GM18873 (cell line): ENCODE measurements at regions not wholly inside any gene's neighbourhood (a gene's known extent, or its start where the extent isn't known, plus 50 kb on each side); places are given as distances from the start of the nearest gene placed in this dataset.

Experiments used
- ATAC-seq: cut with Tn5 transposase; IDR thresholded peaks from one replicate; pipeline ENCODE4 v1.9.1; 2021; ENCODE audit warnings: mild to moderate bottlenecking, moderate library complexity, moderate number of reproducible peaks; ENCODE audit not compliant: unreplicated experiment, low FRiP score

GRCh38 chr5:4411664-4412063, 728.5 kb upstream of the ADAMTS16 start:
- no peak for ATAC-seq

- no peak for ATAC-seq
Observed at GRCh38 chr5:4413996-4414395, 726.1 kb upstream of the ADAMTS16 start.

- no peak for ATAC-seq
Observed at GRCh38 chr5:4418084-4418483, 722.0 kb upstream of the ADAMTS16 start.

GRCh38 chr5:4419281-4419680, 720.8 kb upstream of the ADAMTS16 start:
- no peak for ATAC-seq

DNA sequence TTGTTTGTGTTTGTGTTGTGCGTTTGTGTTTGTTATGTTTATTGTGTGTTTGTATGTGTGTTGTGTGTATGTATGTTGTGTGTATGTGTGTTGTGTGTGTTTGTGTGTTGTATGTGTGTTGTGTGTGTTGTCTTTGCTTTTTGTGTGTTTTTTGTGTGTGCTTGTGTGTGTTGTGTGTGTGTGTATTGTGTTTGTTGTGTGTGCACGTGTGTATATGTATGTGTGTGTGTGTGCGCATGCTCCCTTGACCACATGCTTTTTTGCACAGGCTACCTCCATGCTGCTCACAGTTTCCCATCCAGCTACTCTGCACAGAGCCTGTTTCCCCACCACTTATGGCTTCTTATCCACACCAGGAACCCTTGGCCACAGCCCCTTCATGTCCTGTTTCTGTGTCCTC, 720.0 kb upstream of the ADAMTS16 start:
- ATAC-seq = no peak

DNA sequence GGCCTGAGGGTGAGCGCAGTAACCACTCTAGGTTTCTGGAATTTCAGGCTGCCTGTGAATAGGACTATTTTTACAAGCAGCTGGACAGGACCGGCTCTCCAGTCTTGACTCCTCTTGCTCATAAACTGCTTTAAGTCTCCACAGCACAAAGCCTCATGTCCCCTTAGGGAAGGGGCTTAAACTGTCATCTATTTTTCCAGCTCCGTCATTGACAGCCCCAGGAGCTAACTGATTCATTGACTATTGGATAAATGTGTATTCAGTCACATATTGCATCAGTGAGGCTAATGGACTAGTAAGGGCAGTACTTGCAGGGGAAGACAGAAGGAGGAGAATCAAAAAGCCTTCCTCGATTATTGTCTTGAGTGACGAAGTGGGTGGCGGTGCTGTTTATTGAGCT, 719.4 kb upstream of the ADAMTS16 start:
- ATAC-seq = no peak

DNA sequence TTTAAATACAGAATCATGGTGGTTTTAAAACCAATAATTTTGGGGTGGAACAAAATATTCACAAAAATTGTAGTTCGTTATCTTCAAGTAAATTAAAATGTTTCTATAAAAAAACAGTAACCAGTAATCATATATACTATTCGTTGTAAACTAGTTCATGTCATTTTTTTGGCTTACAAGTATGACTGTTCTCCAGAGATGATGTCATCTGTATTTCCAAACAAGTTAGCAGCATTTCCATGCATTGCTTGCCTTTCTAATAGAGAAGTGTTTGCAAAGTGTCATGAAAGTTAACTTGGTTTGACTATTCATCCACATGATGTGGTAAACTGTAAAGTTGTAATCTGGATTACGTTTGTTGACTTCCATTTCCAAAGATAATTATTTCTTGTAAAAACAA, 717.9 kb upstream of the ADAMTS16 start:
- no peak for ATAC-seq

DNA sequence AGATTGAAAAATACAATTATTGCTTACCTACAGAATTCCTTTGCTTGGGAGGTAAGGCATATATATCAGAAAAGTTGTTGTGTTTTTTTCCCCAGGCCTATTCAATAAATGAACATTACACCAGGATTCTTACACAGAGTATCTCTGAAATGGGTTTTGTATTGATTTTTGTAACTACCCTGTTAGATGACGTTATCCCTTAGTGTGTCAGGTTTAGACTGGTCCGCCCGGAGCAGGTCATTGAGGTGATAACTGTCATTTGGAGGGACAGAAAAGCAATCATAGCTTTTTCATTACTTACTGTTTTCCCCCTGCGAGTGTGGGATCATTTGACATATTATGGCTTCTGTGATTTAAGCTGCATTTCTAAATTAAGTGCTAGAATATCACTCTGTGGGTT, 715.2 kb upstream of the ADAMTS16 start:
- no peak for ATAC-seq

GRCh38 chr5:4440536-4440935, 699.6 kb upstream of the ADAMTS16 start:
- ATAC-seq = no peak

- no peak for ATAC-seq
Observed at GRCh38 chr5:4442221-4442620, 697.9 kb upstream of the ADAMTS16 start.

- ATAC-seq = no peak
Observed at GRCh38 chr5:4447657-4448056, 692.5 kb upstream of the ADAMTS16 start.

- no peak for ATAC-seq
Observed at GRCh38 chr5:4453655-4454054, 686.5 kb upstream of the ADAMTS16 start.

DNA sequence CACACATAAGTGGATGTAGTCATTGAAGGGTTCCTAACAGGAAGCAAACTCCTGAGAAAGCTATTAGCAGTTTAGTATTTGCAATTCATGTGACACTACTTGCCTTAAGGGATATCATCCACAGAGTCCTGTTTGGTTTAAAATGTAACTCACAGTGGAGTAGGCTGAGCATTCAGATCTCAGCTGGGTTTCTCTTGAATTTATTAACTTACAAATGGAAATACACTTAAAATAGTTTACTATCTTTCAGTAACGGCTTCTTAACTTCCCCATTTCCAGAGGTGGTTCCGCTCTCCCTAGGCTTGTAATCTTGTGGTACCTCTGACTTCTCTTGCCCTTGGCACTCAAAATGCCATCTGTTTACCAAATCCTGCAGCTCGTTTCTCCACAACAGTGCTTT, 660.7 kb upstream of the ADAMTS16 start:
- ATAC-seq = no peak

GRCh38 chr5:4480528-4481349, 659.4 kb upstream of the ADAMTS16 start:
- no peak for ATAC-seq

- ATAC-seq = no peak
Observed at GRCh38 chr5:4487581-4487980, 652.5 kb upstream of the ADAMTS16 start.

DNA sequence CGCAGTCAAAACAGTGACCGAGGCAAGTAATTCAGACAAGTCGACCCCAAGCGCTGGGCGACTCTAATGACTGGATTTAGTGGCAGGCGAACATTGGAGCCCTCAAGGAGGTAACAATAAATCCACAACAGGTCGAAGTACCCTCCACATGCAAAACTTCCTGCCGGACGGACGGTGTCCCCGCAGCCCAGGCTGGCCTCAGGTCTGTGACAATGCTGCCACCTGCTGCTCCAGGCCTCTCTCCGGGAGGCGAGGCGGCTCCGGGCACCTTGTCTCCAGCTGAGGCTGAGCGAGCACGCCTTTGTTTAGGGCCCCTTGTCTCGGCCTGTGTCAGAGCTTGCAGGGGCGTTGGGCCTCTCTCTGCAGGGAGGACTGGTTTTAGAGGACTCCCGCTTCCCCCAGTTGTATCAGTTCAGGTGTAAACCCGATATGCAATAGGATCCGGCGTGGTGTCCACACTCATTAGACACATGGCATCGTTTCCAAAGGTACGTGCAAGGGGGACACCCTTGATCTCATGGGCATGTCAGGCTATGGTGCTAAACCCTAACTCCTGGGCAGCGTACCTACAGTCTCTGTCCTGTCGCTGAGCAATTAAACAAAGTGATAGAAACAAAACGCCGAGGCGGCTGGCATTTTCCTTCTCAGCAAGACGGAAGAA, 628.0 kb upstream of the ADAMTS16 start:
- no peak for ATAC-seq

DNA sequence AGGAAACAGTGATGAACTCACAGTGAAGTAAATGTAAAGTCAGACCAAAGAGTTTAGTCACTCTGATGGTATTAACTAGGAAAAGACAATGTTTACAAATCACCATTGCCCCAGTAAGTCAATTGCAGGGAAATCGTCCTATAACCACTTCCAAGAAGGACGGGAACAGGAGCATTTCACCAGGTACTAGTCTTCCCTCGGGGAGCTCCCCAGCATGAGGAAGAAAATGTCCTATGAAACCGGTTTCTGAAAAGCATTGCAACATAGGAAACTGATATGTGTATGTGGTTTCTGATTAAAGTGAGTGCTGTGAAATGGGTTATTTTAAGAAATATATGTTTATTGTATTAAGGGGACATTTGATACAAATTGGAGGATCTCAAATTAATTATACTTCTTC, 626.7 kb upstream of the ADAMTS16 start:
- ATAC-seq = no peak

GRCh38 chr5:4514067-4514648, 626.0 kb upstream of the ADAMTS16 start:
- no peak for ATAC-seq

DNA sequence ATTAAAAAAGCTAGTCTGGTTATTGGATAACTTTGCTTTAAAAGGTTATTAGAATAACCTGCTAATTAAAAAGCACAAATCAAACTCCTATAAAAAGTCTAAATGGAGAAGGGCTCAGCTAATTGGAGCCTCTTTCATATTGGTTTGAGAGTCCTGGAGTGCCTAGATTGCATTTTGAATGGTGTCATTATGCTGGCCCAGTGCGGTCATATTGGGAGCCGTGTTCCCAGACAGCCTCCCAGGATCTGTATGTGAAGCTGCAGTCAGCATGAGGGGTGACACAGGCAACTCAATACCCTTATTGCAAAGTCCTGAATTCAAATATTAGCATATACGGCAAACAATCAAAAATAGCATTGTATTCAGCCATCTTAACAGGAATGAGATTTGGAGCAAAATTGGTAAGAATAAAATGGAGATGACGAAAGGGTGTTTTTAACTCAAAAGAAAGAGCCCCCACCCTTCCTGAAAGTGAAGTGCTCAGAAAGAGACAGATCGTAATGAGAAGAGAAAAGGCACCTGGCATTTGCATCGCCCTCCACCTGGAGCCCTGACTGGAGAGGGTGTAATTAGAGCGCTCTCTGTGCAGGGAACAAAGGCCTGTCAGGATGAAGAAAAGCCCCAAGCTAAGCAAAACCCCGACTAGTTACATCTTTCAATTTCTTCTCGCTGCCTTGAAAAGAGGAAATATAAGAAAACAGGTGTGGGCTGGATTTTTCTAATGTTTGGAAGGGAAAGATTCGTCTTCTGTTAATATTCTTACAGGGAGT, 621.0 kb upstream of the ADAMTS16 start:
- ATAC-seq = no peak

DNA sequence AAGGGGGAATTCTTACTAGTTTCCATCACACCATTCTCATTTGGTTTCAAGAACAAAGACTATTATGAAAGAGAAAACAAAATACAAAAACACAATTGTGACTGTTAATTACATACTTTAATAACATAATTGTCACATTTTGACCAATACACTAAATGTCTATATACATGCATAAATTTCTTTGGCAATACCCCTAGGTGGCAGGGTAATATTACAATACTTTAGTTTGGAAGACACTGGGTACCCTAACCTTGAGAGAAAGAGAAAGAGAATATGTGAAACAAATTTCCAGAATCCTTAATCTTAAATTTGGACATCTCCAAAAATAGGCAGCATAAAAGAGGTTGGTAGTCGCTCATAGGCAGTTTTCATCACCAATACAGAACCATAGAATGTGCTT, 619.6 kb upstream of the ADAMTS16 start:
- no peak for ATAC-seq

- no peak for ATAC-seq
Observed at GRCh38 chr5:4523038-4523437, 617.1 kb upstream of the ADAMTS16 start.
